Breast epithelium (tissue), 3 donors: ENCODE measurements at regions not wholly inside any gene's neighbourhood (a gene's known extent, or its start where the extent isn't known, plus 50 kb on each side); places are given as distances from the start of the nearest gene placed in this dataset.

Experiments
- POLR2A ChIP-seq: fragments of 450-650 bp; IDR thresholded peaks from one replicate; pipeline ENCODE4 v1.6.1; 2016; ENCODE audit warnings: antibody characterized with exemption, mild to moderate bottlenecking, moderate library complexity
- TF ChIP-seq, protein P1 (sequence below), 3 donors: fragments of 450-650 bp; IDR thresholded peaks; one replicate each; pipeline ENCODE4 v1.5.1; 2016 to 2017; ENCODE audit warnings: antibody characterized with exemption in 3 of 3, mild to moderate bottlenecking in 3 of 3, moderate library complexity in 3 of 3

DNA sequence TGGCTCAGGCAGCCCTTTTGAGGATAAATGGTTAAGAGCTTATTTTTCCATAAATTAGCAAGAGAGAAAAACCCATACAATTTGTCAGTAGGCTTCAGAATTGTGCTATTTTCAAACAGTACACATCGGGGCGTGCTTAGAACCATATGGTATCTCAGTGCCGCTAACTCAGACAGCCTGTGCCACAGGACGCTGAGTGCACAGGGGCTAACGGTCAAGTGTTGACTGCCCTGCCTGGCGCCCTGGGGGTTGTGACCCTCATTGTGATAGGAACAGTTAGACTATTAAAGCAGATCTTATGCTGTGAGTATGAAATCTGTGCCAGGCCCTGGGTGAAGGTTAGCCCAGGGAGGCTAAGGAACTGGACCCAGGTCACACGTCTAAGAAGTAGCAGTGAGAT is 1519.7 kb downstream of the BRD1 start:
- TF ChIP-seq, protein P1, sequence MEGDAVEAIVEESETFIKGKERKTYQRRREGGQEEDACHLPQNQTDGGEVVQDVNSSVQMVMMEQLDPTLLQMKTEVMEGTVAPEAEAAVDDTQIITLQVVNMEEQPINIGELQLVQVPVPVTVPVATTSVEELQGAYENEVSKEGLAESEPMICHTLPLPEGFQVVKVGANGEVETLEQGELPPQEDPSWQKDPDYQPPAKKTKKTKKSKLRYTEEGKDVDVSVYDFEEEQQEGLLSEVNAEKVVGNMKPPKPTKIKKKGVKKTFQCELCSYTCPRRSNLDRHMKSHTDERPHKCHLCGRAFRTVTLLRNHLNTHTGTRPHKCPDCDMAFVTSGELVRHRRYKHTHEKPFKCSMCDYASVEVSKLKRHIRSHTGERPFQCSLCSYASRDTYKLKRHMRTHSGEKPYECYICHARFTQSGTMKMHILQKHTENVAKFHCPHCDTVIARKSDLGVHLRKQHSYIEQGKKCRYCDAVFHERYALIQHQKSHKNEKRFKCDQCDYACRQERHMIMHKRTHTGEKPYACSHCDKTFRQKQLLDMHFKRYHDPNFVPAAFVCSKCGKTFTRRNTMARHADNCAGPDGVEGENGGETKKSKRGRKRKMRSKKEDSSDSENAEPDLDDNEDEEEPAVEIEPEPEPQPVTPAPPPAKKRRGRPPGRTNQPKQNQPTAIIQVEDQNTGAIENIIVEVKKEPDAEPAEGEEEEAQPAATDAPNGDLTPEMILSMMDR (IDR thresholded peaks at IDR 0.05), result no peak
- TF ChIP-seq POLR2A, result no peak
